Tibial nerve (tissue), 4 donors: ENCODE measurements at regions not wholly inside any gene's neighbourhood (a gene's known extent, or its start where the extent isn't known, plus 50 kb on each side); places are given as distances from the start of the nearest gene placed in this dataset.

Experiments used
- CTCF ChIP-seq, 5 experiments: fragments of 200-600 bp in 3 of 5; fragments of 450-650 bp in 2 of 5; sonication (generic) in 3 of 5; IDR thresholded peaks; one replicate each; pipeline ENCODE4 v1.5.1; 2016 to 2019; ENCODE audit warnings: antibody characterized with exemption in 5 of 5, mild to moderate bottlenecking in 3 of 5, moderate library complexity in 2 of 5
- EP300 ChIP-seq, 2 donors: sonication (generic); formaldehyde crosslinking; IDR thresholded peaks; one replicate each; pipeline ENCODE4 v1.6.1; 2017; ENCODE audit warnings: antibody characterized with exemption in 2 of 2, mild to moderate bottlenecking in 1 of 2
- POLR2A ChIP-seq, 2 donors: fragments of 450-650 bp; IDR thresholded peaks; one replicate each; pipeline ENCODE4 v1.6.1; 2017; ENCODE audit warnings: antibody characterized with exemption in 2 of 2, mild to moderate bottlenecking in 2 of 2, moderate library complexity in 2 of 2

- TF ChIP-seq CTCF (IDR thresholded peaks at IDR 0.05) (no peak), POLR2A (IDR thresholded peaks at IDR 0.05) (no peak), EP300 (IDR thresholded peaks at IDR 0.05) (no peak)
Observed at GRCh38 chr6:138563650-138564049, 64.4 kb upstream of the NHSL1 start.
